Vagina (tissue), 2 donors: ENCODE measurements at regions not wholly inside any gene's neighbourhood (a gene's known extent, or its start where the extent isn't known, plus 50 kb on each side); places are given as distances from the start of the nearest gene placed in this dataset.
A peak's percentile ranks its signal among the peaks of the same experiment; 100 is the strongest.

Experiments used
- DNase-seq, 2 donors: peaks; one replicate each; pipeline ENCODE4 v3.0.0-alpha.2; 2017; ENCODE audit errors: extremely low spot score in 2 of 2
- H3K27ac ChIP-seq: fragments of 200-600 bp; sonication (generic); one replicate; pipeline ENCODE4 v1.5.1; 2019
- H3K27me3 ChIP-seq: fragments of 200-600 bp; sonication (generic); one replicate; pipeline ENCODE4 v1.5.1; 2019
- H3K36me3 ChIP-seq, 2 donors: fragments of 200-600 bp; sonication (generic); one replicate each; pipeline ENCODE4 v1.5.1; 2017 to 2019
- H3K4me1 ChIP-seq: fragments of 200-600 bp; sonication (generic); one replicate; pipeline ENCODE4 v1.5.1; 2019
- H3K4me3 ChIP-seq, 2 donors: fragments of 200-600 bp; sonication (generic); 1 replicate in 1 of 2; 2 replicates in 1 of 2; pipeline ENCODE4 v1.5.1; 2016 to 2019
- H3K9me3 ChIP-seq: fragments of 200-600 bp; sonication (generic); one replicate; pipeline ENCODE4 v1.5.1; 2019
- POLR2A ChIP-seq, 2 donors: fragments of 450-650 bp; IDR thresholded peaks; one replicate each; pipeline ENCODE4 v1.6.1; 2017; ENCODE audit warnings: antibody characterized with exemption in 2 of 2, mild to moderate bottlenecking in 2 of 2, moderate library complexity in 2 of 2
- POLR2AphosphoS5 ChIP-seq, 2 donors: sonication (generic); formaldehyde crosslinking; IDR thresholded peaks; one replicate each; pipeline ENCODE4 v1.9.0; 2017; ENCODE audit warnings: antibody characterized with exemption in 2 of 2, mild to moderate bottlenecking in 2 of 2, low read depth in 1 of 2; ENCODE audit not compliant: insufficient read depth in 1 of 2
- intact Hi-C: fragments of 100-400 bp; cut with DNase I; formaldehyde crosslinking; loops from one replicate; pipeline ENCODE4 v1.15.1; 2023
- TF ChIP-seq, protein P1 (sequence below), 3 experiments: fragments of 450-650 bp in 2 of 3; fragments of 200-600 bp in 1 of 3; sonication (generic) in 1 of 3; IDR thresholded peaks; one replicate each; pipeline ENCODE4 v1.5.1; 2017 to 2019; ENCODE audit warnings: antibody characterized with exemption in 3 of 3, mild to moderate bottlenecking in 2 of 3, moderate library complexity in 2 of 3

DNA sequence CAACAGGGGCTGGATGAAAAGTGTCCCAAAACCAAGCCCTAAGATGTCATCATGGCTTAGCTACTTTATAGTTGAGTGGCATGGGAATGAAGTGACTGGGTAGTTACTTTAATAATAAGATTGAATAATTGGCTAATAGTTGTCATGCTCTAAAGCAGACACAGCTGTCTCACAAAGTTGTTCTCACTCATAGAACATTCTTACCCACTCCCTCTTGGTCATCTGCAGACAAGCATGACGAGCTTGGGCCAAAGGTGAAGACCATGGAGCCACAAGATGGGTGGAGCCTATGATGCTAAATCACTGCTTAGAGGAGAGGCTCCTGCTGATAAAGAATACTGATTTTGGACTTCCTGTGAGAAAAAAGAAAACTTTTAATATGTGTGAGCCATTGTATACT lies 62.4 kb upstream of the MMADHC start:
- H3K27ac ChIP-seq: no peak overlapping the region
- no peak for DNase-seq
- no peak overlapping the region for H3K4me3 ChIP-seq
- intact Hi-C loops: no loop called here
- H3K4me1 ChIP-seq: no peaks in the 10 kb centered on the region
- no peaks in the 10 kb centered on the region for H3K27me3 ChIP-seq
- H3K36me3 ChIP-seq: no peaks in the 10 kb centered on the region
- no peaks in the 10 kb centered on the region for H3K9me3 ChIP-seq
- TF ChIP-seq, protein P1, sequence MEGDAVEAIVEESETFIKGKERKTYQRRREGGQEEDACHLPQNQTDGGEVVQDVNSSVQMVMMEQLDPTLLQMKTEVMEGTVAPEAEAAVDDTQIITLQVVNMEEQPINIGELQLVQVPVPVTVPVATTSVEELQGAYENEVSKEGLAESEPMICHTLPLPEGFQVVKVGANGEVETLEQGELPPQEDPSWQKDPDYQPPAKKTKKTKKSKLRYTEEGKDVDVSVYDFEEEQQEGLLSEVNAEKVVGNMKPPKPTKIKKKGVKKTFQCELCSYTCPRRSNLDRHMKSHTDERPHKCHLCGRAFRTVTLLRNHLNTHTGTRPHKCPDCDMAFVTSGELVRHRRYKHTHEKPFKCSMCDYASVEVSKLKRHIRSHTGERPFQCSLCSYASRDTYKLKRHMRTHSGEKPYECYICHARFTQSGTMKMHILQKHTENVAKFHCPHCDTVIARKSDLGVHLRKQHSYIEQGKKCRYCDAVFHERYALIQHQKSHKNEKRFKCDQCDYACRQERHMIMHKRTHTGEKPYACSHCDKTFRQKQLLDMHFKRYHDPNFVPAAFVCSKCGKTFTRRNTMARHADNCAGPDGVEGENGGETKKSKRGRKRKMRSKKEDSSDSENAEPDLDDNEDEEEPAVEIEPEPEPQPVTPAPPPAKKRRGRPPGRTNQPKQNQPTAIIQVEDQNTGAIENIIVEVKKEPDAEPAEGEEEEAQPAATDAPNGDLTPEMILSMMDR (IDR thresholded peaks at IDR 0.05): no peak
- TF ChIP-seq POLR2A (IDR thresholded peaks at IDR 0.05) (no peak), POLR2AphosphoS5 (IDR thresholded peaks at IDR 0.05; ENCODE audit: insufficient read depth in 1 of 2, low read depth in 1 of 2) (no peak)

DNA sequence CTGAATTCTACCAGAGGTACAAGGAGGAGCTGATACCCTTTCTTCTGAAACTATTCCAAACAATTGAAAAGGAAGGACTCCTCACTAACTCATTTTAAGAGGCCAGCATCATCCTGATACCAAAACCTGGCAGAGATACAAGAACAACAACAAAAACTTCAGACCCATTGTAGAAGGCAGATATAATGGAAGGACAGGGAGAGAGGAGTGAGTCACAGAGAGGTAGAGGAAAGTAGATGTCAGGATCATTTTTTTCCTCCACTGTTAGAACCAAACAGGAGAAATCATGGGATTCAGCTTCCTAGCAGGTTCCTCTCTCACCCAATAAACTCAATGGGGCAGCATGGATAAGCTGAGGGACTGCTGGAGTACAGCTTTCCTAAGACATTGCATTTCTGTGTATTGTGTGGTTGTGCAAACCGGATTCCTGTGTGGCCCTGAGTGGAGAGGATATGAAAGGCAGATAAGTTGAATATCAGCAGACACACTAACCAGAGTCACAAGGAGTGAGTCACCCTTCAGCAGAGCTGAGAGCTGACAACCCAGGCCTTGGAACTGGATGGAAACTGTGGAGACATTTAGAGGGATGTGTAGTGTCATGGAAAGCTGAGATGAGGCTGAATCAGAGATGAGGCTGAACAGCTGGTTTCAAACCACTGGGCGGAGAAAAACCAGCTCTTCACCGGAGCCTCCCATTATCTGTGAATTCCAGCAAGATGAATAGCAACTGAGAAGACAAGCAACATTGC lies 60.9 kb upstream of the MMADHC start:
- Histone ChIP-seq H3K4me3 (no peak overlapping the region), H3K27ac (peak overlapping the region; percentile 42), H3K27me3 (no peaks in the 10 kb centered on the region), H3K36me3 (no peaks in the 10 kb centered on the region), H3K4me1 (no peaks in the 10 kb centered on the region), H3K9me3 (no peaks in the 10 kb centered on the region)
- TF ChIP-seq, protein P1 (IDR thresholded peaks at IDR 0.05): no peak
- TF ChIP-seq POLR2AphosphoS5 (IDR thresholded peaks at IDR 0.05; ENCODE audit: insufficient read depth in 1 of 2, low read depth in 1 of 2): peak in 1 of 2 donors; percentile 22
- intact Hi-C loops: no loop called here
- DNase-seq: peak in 1 of 2 donors; percentile 90

DNA sequence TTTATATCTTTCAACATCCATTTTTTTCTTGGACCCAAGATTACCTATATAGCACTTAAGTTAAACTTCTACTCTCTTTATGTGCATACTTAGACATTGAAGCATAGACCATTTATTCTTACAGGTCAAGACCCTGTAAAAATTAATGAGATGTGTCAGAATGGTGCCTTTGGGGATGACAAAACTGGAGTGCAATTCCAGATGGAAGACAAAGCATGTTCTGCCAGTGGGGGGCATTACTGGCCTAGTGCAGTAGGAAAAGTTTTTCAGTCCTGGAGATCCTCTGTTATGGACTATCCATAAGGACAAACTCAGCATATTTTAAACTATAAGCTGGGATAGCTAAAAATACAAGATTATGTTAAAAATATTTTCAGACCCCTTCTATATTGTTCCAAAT lies 57.8 kb upstream of the MMADHC start:
- TF ChIP-seq POLR2A (IDR thresholded peaks at IDR 0.05): no peak
- no peak for TF ChIP-seq POLR2AphosphoS5 (IDR thresholded peaks at IDR 0.05; ENCODE audit: insufficient read depth in 1 of 2, low read depth in 1 of 2)
- TF ChIP-seq, protein P1 (IDR thresholded peaks at IDR 0.05): no peak
- Histone ChIP-seq H3K9me3 (no peaks in the 10 kb centered on the region), H3K36me3 (no peaks in the 10 kb centered on the region), H3K4me3 (no peak overlapping the region), H3K27me3 (no peaks in the 10 kb centered on the region), H3K27ac (no peak overlapping the region), H3K4me1 (no peaks in the 10 kb centered on the region)
- DNase-seq: no peak
- intact Hi-C loops: no loop called here
